ENCODE measurements at regions not wholly inside any gene's neighbourhood (a gene's known extent, or its start where the extent isn't known, plus 50 kb on each side); places are given as distances from the start of the nearest gene placed in this dataset.

DNA sequence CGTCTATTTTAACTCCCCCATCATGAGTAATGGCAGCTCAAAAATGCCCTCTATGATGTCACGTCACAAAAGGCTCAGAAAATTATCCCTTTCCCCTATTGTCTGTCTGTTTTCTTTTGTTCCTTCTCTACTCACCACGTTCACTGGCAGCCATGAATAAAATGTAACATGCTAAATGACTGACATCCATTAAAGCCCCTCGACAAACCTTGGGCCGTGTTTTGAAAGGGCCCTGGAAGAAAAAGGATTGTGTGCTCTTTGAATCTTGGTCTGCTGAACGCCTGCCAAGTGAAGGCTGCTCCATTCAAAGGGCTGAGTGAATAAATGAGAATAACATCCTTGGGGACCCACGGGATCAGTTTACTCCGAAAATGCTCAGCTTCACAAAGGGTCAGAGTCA lies 118.7 kb downstream of the RPS12 start:
- intact Hi-C loops (cut with micrococcal nuclease) = no loop called here

DNA sequence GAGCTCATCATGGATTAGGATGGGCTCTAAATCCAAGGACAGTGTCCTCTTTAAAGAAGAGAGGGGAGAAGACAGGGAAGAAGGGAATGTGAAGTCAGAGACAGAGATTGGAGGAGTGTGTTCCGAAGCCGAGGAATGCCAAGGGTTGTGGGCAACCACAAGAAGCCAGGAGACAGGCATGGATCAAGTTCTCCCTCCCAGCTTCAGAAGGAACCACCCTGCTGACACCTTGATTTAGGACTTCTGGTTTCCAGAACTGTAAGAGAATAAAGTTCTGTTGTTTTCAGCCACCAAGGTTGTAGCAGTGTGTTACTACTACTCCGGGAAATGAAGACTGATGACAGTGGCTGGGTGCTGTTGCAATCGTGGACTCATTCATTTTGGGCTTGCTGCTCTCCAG lies 120.1 kb downstream of the RPS12 start:
- Mint-ChIP-seq H3K27me3 (peaks cover 14% of the 10 kb centered on the region), H3K36me3 (ENCODE audit: low read depth) (no peaks in the 10 kb centered on the region), H3K9me3 (no peaks in the 10 kb centered on the region), H3K27ac (no peak overlapping the region), H3K4me3 (no peak overlapping the region), H3K4me1 (ENCODE audit: low read depth) (no peaks in the 10 kb centered on the region)
- no peak for ATAC-seq
- intact Hi-C loops (cut with micrococcal nuclease) = no loop called here
- DNase-seq = no peak
- TF ChIP-seq, protein P1, sequence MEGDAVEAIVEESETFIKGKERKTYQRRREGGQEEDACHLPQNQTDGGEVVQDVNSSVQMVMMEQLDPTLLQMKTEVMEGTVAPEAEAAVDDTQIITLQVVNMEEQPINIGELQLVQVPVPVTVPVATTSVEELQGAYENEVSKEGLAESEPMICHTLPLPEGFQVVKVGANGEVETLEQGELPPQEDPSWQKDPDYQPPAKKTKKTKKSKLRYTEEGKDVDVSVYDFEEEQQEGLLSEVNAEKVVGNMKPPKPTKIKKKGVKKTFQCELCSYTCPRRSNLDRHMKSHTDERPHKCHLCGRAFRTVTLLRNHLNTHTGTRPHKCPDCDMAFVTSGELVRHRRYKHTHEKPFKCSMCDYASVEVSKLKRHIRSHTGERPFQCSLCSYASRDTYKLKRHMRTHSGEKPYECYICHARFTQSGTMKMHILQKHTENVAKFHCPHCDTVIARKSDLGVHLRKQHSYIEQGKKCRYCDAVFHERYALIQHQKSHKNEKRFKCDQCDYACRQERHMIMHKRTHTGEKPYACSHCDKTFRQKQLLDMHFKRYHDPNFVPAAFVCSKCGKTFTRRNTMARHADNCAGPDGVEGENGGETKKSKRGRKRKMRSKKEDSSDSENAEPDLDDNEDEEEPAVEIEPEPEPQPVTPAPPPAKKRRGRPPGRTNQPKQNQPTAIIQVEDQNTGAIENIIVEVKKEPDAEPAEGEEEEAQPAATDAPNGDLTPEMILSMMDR (IDR thresholded peaks at IDR 0.05) = no peak
- ChIA-PET POLR2A (no interaction called here), CTCF (interaction anchor here (1.0 kb wide), 1 partner anchor 103 kb away, joined by 4 read pairs; no protein-coding TSS in a partner anchor)

More for the DNA sequence above, 118.7 kb downstream of the RPS12 start:
- Mint-ChIP-seq H3K36me3 (ENCODE audit: low read depth) (no peaks in the 10 kb centered on the region), H3K9me3 (no peaks in the 10 kb centered on the region), H3K4me1 (ENCODE audit: low read depth) (no peaks in the 10 kb centered on the region), H3K27me3 (peaks cover 14% of the 10 kb centered on the region), H3K27ac (no peak overlapping the region), H3K4me3 (no peak overlapping the region)
- ChIA-PET POLR2A (no interaction called here), CTCF (no interaction called here)
- DNase-seq (no peak), ATAC-seq (no peak)
- TF ChIP-seq, protein P1 (IDR thresholded peaks at IDR 0.05) = no peak

DNA sequence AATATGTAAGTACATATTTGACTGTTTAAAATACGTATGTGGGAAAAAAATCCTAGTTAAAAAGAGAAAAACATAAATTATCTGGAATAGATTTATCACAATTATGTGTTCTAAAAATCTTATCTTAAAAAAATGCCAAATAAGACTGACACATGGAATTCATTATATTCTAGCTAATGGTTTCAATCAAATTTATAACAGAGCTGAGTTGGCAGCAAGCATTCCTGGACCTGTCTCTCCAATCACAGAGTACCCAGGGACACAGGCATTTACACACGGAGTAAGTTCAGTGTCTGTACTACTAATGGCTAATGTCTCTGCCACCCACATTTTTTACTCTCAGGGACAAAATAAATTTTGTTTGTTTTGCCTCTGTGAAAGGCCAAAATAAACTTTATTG lies 122.3 kb downstream of the RPS12 start:
- intact Hi-C loops (cut with micrococcal nuclease) = no loop called here
- H3K4me1 Mint-ChIP-seq (ENCODE audit: low read depth) = no peaks in the 10 kb centered on the region
- CTCF ChIA-PET = no interaction called here
- peaks cover 9% of the 10 kb centered on the region for H3K27me3 Mint-ChIP-seq
- no peak overlapping the region for H3K4me3 Mint-ChIP-seq
- no peaks in the 10 kb centered on the region for H3K9me3 Mint-ChIP-seq
- TF ChIP-seq, protein P1 (IDR thresholded peaks at IDR 0.05) = peak; percentile 2
- no peaks in the 10 kb centered on the region for H3K36me3 Mint-ChIP-seq (ENCODE audit: low read depth)
- no peak overlapping the region for H3K27ac Mint-ChIP-seq
- POLR2A ChIA-PET = no interaction called here
- no peak for ATAC-seq
- no peak for DNase-seq

DNA sequence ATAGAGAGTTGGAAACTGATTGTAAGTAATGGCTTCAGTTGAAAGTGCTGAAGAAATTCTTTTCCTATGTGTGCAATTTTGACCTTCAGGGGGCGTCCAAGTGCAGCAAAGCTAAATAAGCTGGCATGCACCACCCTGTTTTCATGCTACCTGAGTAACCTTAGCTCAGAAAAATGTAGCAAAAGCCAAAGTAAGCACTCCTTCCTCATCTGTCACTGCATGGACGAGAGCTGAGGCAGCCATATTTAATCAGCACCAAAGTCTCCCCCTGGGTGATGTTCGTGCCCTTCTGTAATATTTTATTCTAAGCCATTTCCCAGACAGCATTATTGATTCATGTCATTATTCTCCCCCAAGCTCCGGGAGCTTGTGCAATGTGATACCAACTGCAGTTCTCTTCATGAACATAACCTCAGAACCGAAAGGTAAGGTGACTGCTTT lies 123.1 kb downstream of the RPS12 start:
- TF ChIP-seq, protein P1 (IDR thresholded peaks at IDR 0.05) = no peak
- Mint-ChIP-seq H3K36me3 (ENCODE audit: low read depth) (no peaks in the 10 kb centered on the region), H3K4me1 (ENCODE audit: low read depth) (no peaks in the 10 kb centered on the region), H3K4me3 (no peak overlapping the region), H3K9me3 (no peaks in the 10 kb centered on the region), H3K27me3 (peaks cover 9% of the 10 kb centered on the region), H3K27ac (no peak overlapping the region)
- CTCF ChIA-PET = interaction anchor here (0.7 to 1.2 kb wide), 2 partner anchors 25 to 114 kb away, joined by 3 read pairs; no protein-coding TSS in a partner anchor
- DNase-seq (peak; percentile 59), ATAC-seq (no peak)
- POLR2A ChIA-PET = no interaction called here
- intact Hi-C loops (cut with micrococcal nuclease) = no loop called here

DNA sequence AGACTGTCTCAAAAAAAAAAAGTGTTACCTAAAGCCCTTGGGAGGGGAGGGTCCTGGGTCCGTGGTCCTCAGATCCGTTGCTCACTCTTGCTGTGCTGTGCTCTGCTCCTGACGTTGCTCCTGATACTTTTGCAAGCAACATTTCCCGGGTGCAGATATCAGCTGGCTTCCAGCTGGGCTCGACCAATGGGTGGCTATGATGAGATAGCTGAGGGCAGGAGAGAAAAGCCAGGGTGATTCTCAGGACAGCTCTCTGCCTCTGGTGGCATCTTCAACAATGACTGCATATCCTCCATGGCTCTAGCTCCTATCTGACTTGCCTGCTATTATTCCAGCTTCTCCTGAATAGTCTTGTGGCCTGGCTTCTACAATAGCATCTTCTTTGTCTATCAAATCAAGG lies 134.5 kb downstream of the RPS12 start:
- POLR2A ChIA-PET = no interaction called here
- Mint-ChIP-seq H3K4me3 (no peak overlapping the region), H3K9me3 (no peaks in the 10 kb centered on the region), H3K36me3 (ENCODE audit: low read depth) (no peaks in the 10 kb centered on the region), H3K27me3 (peaks cover 14% of the 10 kb centered on the region), H3K4me1 (ENCODE audit: low read depth) (no peaks in the 10 kb centered on the region), H3K27ac (no peak overlapping the region)
- ATAC-seq (no peak), DNase-seq (no peak)
- TF ChIP-seq, protein P1 (IDR thresholded peaks at IDR 0.05) = no peak
- intact Hi-C loops (cut with micrococcal nuclease) = no loop called here
- CTCF ChIA-PET = interaction anchor here (1.6 kb wide), 1 partner anchor 14 kb away, joined by 6 read pairs; no protein-coding TSS in a partner anchor

All from activated CD8-positive, alpha-beta T cell treated with anti-CD3 and anti-CD28 coated beads for 36 hours (primary cell).